OCI-LY7 (cell line): ENCODE measurements at regions not wholly inside any gene's neighbourhood (a gene's known extent, or its start where the extent isn't known, plus 50 kb on each side); places are given as distances from the start of the nearest gene placed in this dataset.

Experiments
- CTCF ChIP-seq: fragments of 200-600 bp; sonication (generic); conservative IDR thresholded peaks from 2 replicates; pipeline ENCODE4 v1.5.1; 2014; ENCODE audit warnings: mild to moderate bottlenecking, antibody characterized with exemption, low read length, moderate library complexity, mixed read lengths
- EZH2phosphoT487 ChIP-seq: fragments of 200-600 bp; sonication (generic); IDR thresholded peaks from 2 replicates; pipeline ENCODE4 v1.6.1; 2018; ENCODE audit warnings: low read depth, borderline replicate concordance, mild to moderate bottlenecking, mixed run types, antibody characterized with exemption, low read length, moderate library complexity, mixed read lengths

GRCh38 chr16:77596261-77596660 is 126.1 kb upstream of the NUDT7 start:
- TF ChIP-seq CTCF = no peak
- no peak for TF ChIP-seq EZH2phosphoT487
